HTR-8/SVneo (cell line): ENCODE measurements at regions not wholly inside any gene's neighbourhood (a gene's known extent, or its start where the extent isn't known, plus 50 kb on each side); places are given as distances from the start of the nearest gene placed in this dataset.

Source experiments
- DNase-seq: peaks from one replicate; pipeline ENCODE4 v3.0.0; 2011; ENCODE audit warnings: low spot score, mixed read lengths; ENCODE audit not compliant: insufficient read length
- FAIRE-seq: peaks from 2 replicates; lab custom pipeline; 2011; peaks lifted over from hg19 to GRCh38; lab: Jason Lieb, UNC

- DNase-seq (no peak), FAIRE-seq (no peak)
Observed at GRCh38 chr17:5841862-5842261, 228.3 kb upstream of the WSCD1 start.

- FAIRE-seq, result no peak
- DNase-seq, result no peak
Observed at GRCh38 chr17:5843366-5844026, 226.7 kb upstream of the WSCD1 start.

GRCh38 chr17:5846001-5846400 is 224.2 kb upstream of the WSCD1 start:
- DNase-seq (no peak), FAIRE-seq (no peak)

- no peak for FAIRE-seq
Observed at GRCh38 chr17:5854871-5855554, 215.2 kb upstream of the WSCD1 start.

GRCh38 chr17:5861246-5861645 is 208.9 kb upstream of the WSCD1 start:
- FAIRE-seq (no peak), DNase-seq (no peak)

More at GRCh38 chr17:5854871-5855554, 215.2 kb upstream of the WSCD1 start:
- DNase-seq, result no peak

GRCh38 chr17:5861854-5862253 is 208.3 kb upstream of the WSCD1 start:
- DNase-seq (no peak), FAIRE-seq (no peak)

GRCh38 chr17:5862395-5862794 is 207.8 kb upstream of the WSCD1 start:
- DNase-seq, result no peak
- FAIRE-seq, result no peak

- no peak for FAIRE-seq
Observed at GRCh38 chr17:5864741-5865657, 205.2 kb upstream of the WSCD1 start.

GRCh38 chr17:5866978-5867377 is 203.2 kb upstream of the WSCD1 start:
- FAIRE-seq (no peak), DNase-seq (no peak)

More at GRCh38 chr17:5864741-5865657, 205.2 kb upstream of the WSCD1 start:
- no peak for DNase-seq

- no peak for FAIRE-seq
- no peak for DNase-seq
Observed at GRCh38 chr17:5869041-5869745, 201.0 kb upstream of the WSCD1 start.

- FAIRE-seq (no peak), DNase-seq (no peak)
Observed at GRCh38 chr17:5870231-5870953, 199.8 kb upstream of the WSCD1 start.

GRCh38 chr17:5871666-5872065 is 198.5 kb upstream of the WSCD1 start:
- no peak for FAIRE-seq
- DNase-seq, result no peak

- DNase-seq (no peak), FAIRE-seq (no peak)
Observed at GRCh38 chr17:5872831-5873230, 197.3 kb upstream of the WSCD1 start.

- DNase-seq (no peak), FAIRE-seq (no peak)
Observed at GRCh38 chr17:5873781-5874180, 196.4 kb upstream of the WSCD1 start.

- no peak for FAIRE-seq
Observed at GRCh38 chr17:5874486-5874885, 195.7 kb upstream of the WSCD1 start.

GRCh38 chr17:5877366-5877765 is 192.8 kb upstream of the WSCD1 start:
- DNase-seq (no peak), FAIRE-seq (no peak)

More at GRCh38 chr17:5874486-5874885, 195.7 kb upstream of the WSCD1 start:
- DNase-seq, result no peak

- DNase-seq, result no peak
- FAIRE-seq, result no peak
Observed at GRCh38 chr17:5877948-5878347, 192.2 kb upstream of the WSCD1 start.

- FAIRE-seq, result no peak
- DNase-seq, result no peak
Observed at GRCh38 chr17:5881849-5882248, 188.3 kb upstream of the WSCD1 start.

- FAIRE-seq (no peak), DNase-seq (no peak)
Observed at GRCh38 chr17:5883775-5884665, 186.2 kb upstream of the WSCD1 start.
